H1 (cell line): ENCODE measurements at regions not wholly inside any gene's neighbourhood (a gene's known extent, or its start where the extent isn't known, plus 50 kb on each side); places are given as distances from the start of the nearest gene placed in this dataset.
"Not testable (repeated sequence)": the region's sequence is repeated elsewhere in the genome, so short reads cannot be mapped to it uniquely, and the experiment has no call there.

Experiments
- CTCF ChIA-PET: fragments of 300-600 bp; sonication (Branson Sonifier 250); formaldehyde crosslinking; loops from one replicate; lab custom pipeline; 2021; ENCODE audit not compliant: partially characterized antibody; lab: Charles Lee
- POLR2A ChIA-PET: fragments of 300-600 bp; sonication (Branson Sonifier 250); formaldehyde crosslinking; loops from one replicate; lab custom pipeline; 2021; ENCODE audit warnings: inconsistent platforms; ENCODE audit not compliant: partially characterized antibody; lab: Charles Lee
- DNase-seq, 2 experiments: peaks; one replicate each; pipeline versions ENCODE4 v3.0.0 to v3.0.0-alpha.2; 2010 to 2022; ENCODE audit warnings: low spot score in 2 of 2, low read depth in 1 of 2, mixed read lengths in 1 of 2
- FAIRE-seq: peaks from 2 replicates; lab custom pipeline; 2011; peaks lifted over from hg19 to GRCh38; lab: Jason Lieb, UNC
- H2AFZ ChIP-seq: 2 replicates; pipeline ENCODE4 v1.8.1; 2012; ENCODE audit warnings: low read length, inconsistent platforms
- H2AK5ac ChIP-seq: 2 replicates; pipeline ENCODE4 v1.6.1; 2013; ENCODE audit warnings: low read depth, low read length
- H2BK120ac ChIP-seq: replicated peaks from 2 replicates; pipeline ENCODE3; 2013; ENCODE audit warnings: low read depth, low read length, inconsistent platforms
- H2BK12ac ChIP-seq: 2 replicates; pipeline ENCODE4 v1.6.1; 2013; ENCODE audit warnings: low read depth, low read length
- H2BK15ac ChIP-seq: 2 replicates; pipeline ENCODE4 v1.6.1; 2013; ENCODE audit warnings: low read length
- H2BK20ac ChIP-seq: 2 replicates; pipeline ENCODE4 v1.6.1; 2013; ENCODE audit warnings: low read length
- H2BK5ac ChIP-seq: 2 replicates; pipeline ENCODE4 v1.6.1; 2013; ENCODE audit warnings: low read depth, low read length
- H3K14ac ChIP-seq: 2 replicates; pipeline ENCODE4 v1.6.1; 2013; ENCODE audit warnings: inconsistent platforms; ENCODE audit not compliant: insufficient read length
- H3K18ac ChIP-seq: 2 replicates; pipeline ENCODE4 v1.6.1; 2013; ENCODE audit warnings: low read length; ENCODE audit errors: extremely low read depth
- H3K23ac ChIP-seq: 2 replicates; pipeline ENCODE4 v1.6.1; 2013; ENCODE audit warnings: inconsistent platforms; ENCODE audit not compliant: insufficient read length
- H3K23me2 ChIP-seq: 2 replicates; pipeline ENCODE4 v1.6.1; 2013; ENCODE audit warnings: low read depth, low read length
- H3K27ac ChIP-seq: 2 replicates; pipeline ENCODE4 v1.6.1; 2011; ENCODE audit warnings: low read depth, low read length, inconsistent platforms
- H3K27me3 ChIP-seq, 4 experiments: replicated peaks in 1 of 4; 1 replicate in 1 of 4; 2 replicates in 3 of 4; pipeline versions ENCODE4 v1.6.1 to v1.8.1; 2011 to 2013; ENCODE audit warnings: low read length in 3 of 4, mild to moderate bottlenecking in 3 of 4, inconsistent platforms in 2 of 4, mixed read lengths in 2 of 4, moderate library complexity in 1 of 4; ENCODE audit not compliant: control insufficient read depth in 3 of 4, insufficient read depth in 3 of 4; ENCODE audit errors: extremely low read depth in 1 of 4
- H3K36me3 ChIP-seq, 4 experiments: 2 replicates each; pipeline versions ENCODE4 v1.6.1 to v1.8.1; 2011 to 2013; ENCODE audit warnings: mild to moderate bottlenecking in 4 of 4, low read length in 3 of 4, moderate library complexity in 2 of 4, control low read depth in 1 of 4, inconsistent platforms in 1 of 4; ENCODE audit not compliant: insufficient read depth in 4 of 4, control insufficient read depth in 2 of 4
- H3K4ac ChIP-seq: replicated peaks from 2 replicates; pipeline ENCODE3; 2013; ENCODE audit warnings: low read length, low read depth, mixed read lengths, inconsistent platforms; ENCODE audit not compliant: insufficient read length
- H3K4me1 ChIP-seq, 4 experiments: replicated peaks in 1 of 4; 1 replicate in 1 of 4; 2 replicates in 3 of 4; pipeline versions ENCODE4 v1.6.1 to v1.8.1; 2011 to 2013; ENCODE audit warnings: low read length in 3 of 4, inconsistent platforms in 2 of 4, mixed read lengths in 1 of 4; ENCODE audit not compliant: insufficient read depth in 4 of 4, control insufficient read depth in 3 of 4
- H3K4me2 ChIP-seq, 2 experiments: 2 replicates each; pipeline versions ENCODE4 v1.6.1 to v1.8.1; 2011 to 2013; ENCODE audit warnings: low read depth in 2 of 2, low read length in 2 of 2, control low read depth in 1 of 2, inconsistent platforms in 1 of 2, mild to moderate bottlenecking in 1 of 2; ENCODE audit not compliant: insufficient read depth in 1 of 2
- H3K4me3 ChIP-seq, 4 experiments: fragments of 200-600, 300-600 bp in 1 of 4; sonication (generic), shearing (Covaris generic), sonication (Bioruptor Twin) in 1 of 4; 2 replicates each; pipeline versions ENCODE4 v1.5.1 to v1.8.1; 2011 to 2016; ENCODE audit warnings: low read length in 4 of 4, low read depth in 3 of 4, control low read depth in 2 of 4, inconsistent platforms in 2 of 4, mild to moderate bottlenecking in 2 of 4, mixed read lengths in 1 of 4, moderate library complexity in 1 of 4; ENCODE audit not compliant: insufficient read depth in 2 of 4; ENCODE audit errors: extremely low read depth in 1 of 4
- H3K56ac ChIP-seq: replicated peaks from 2 replicates; pipeline ENCODE3; 2013; ENCODE audit warnings: low read depth, mild to moderate bottlenecking, mixed read lengths, low read length, inconsistent platforms; ENCODE audit not compliant: insufficient read length
- H3K79me1 ChIP-seq: 2 replicates; pipeline ENCODE4 v1.6.1; 2013; ENCODE audit warnings: low read depth, low read length, control low read depth
- H3K79me2 ChIP-seq, 2 experiments: 2 replicates each; pipeline versions ENCODE4 v1.6.1 to v1.8.1; 2012 to 2013; ENCODE audit warnings: low read length in 2 of 2, mild to moderate bottlenecking in 2 of 2, inconsistent platforms in 1 of 2; ENCODE audit not compliant: insufficient read depth in 2 of 2, control insufficient read depth in 1 of 2
- H3K9ac ChIP-seq, 4 experiments: replicated peaks in 1 of 4; 1 replicate in 1 of 4; 2 replicates in 3 of 4; pipeline versions ENCODE4 v1.6.1 to v1.8.1; 2011 to 2013; ENCODE audit warnings: low read depth in 3 of 4, low read length in 3 of 4, control low read depth in 2 of 4, mild to moderate bottlenecking in 2 of 4, moderate library complexity in 2 of 4, inconsistent platforms in 1 of 4; ENCODE audit errors: extremely low read depth in 1 of 4
- H3K9me3 ChIP-seq, 2 experiments: 2 replicates each; pipeline versions ENCODE4 v1.6.1 to v1.8.1; 2012 to 2013; ENCODE audit warnings: mild to moderate bottlenecking in 2 of 2, moderate library complexity in 2 of 2, control low read depth in 1 of 2, inconsistent platforms in 1 of 2, low read depth in 1 of 2, low read length in 1 of 2, mixed read lengths in 1 of 2; ENCODE audit not compliant: insufficient read depth in 2 of 2
- H4K20me1 ChIP-seq, 2 experiments: replicated peaks in 1 of 2; 2 replicates each; pipeline versions ENCODE3 to v1.8.1; 2011 to 2013; ENCODE audit warnings: inconsistent platforms in 2 of 2, low read length in 2 of 2, mild to moderate bottlenecking in 1 of 2; ENCODE audit not compliant: insufficient read depth in 2 of 2, control insufficient read depth in 1 of 2
- H4K5ac ChIP-seq: 2 replicates; pipeline ENCODE4 v1.6.1; 2013; ENCODE audit warnings: low read length, low read depth, mixed read lengths, inconsistent platforms; ENCODE audit not compliant: insufficient read length
- H4K8ac ChIP-seq: 2 replicates; pipeline ENCODE4 v1.8.0; 2013; ENCODE audit warnings: mild to moderate bottlenecking, moderate library complexity, low read length, inconsistent platforms; ENCODE audit not compliant: insufficient read depth; ENCODE audit errors: extremely low read depth
- H4K91ac ChIP-seq: replicated peaks from 2 replicates; pipeline ENCODE3; 2013; ENCODE audit warnings: low read length, mixed read lengths, inconsistent platforms; ENCODE audit not compliant: insufficient read length
- WGBS, 2 experiments: shearing (Covaris generic) in 1 of 2; methylation state at CpG; one replicate each; pipeline versions ENCODE4 v1.1.6 to v1.1.7; 2013 to 2015; ENCODE audit warnings: low lambda C conversion rate in 2 of 2, mixed read lengths in 2 of 2, inconsistent platforms in 1 of 2, low coverage in 1 of 2, missing lambda C conversion rate in 1 of 2; ENCODE audit not compliant: insufficient replicate concordance in 2 of 2, insufficient coverage in 1 of 2, insufficient read length in 1 of 2; ENCODE audit errors: extremely low coverage in 1 of 2, missing lambda C conversion rate in 1 of 2; 5-methylcytosine and 5-hydroxymethylcytosine counted together

GRCh38 chr15:85260526-85260925 is 119.9 kb upstream of the AKAP13 start:
- H3K4me3 ChIP-seq, DNase-seq, H3K14ac ChIP-seq, H2AFZ ChIP-seq, H3K79me2 ChIP-seq, H3K18ac ChIP-seq, H3K56ac ChIP-seq, H4K8ac ChIP-seq, H3K4me1 ChIP-seq, H2BK20ac ChIP-seq, H3K79me1 ChIP-seq, H2AK5ac ChIP-seq, H3K23me2 ChIP-seq, H3K27me3 ChIP-seq, H2BK15ac ChIP-seq, POLR2A ChIA-PET, CTCF ChIA-PET, H2BK120ac ChIP-seq, H2BK5ac ChIP-seq, H3K9me3 ChIP-seq, H4K91ac ChIP-seq, H3K36me3 ChIP-seq, H3K4ac ChIP-seq, H4K5ac ChIP-seq, H3K27ac ChIP-seq, FAIRE-seq, H3K23ac ChIP-seq, H4K20me1 ChIP-seq, H3K4me2 ChIP-seq, H3K9ac ChIP-seq, H2BK12ac ChIP-seq: not testable (repeated sequence)
- WGBS, 2 experiments, result 83% methylated on average over 3 of the region's 17 CpGs; no CpG with 5 or more reads in 1 of the 2 experiments

GRCh38 chr15:85262461-85263055 is 117.8 kb upstream of the AKAP13 start:
- POLR2A ChIA-PET, FAIRE-seq: not testable (repeated sequence)
- WGBS, 2 experiments, result 79% methylated on average over 9 of the region's 26 CpGs; no CpG with 5 or more reads in 1 of the 2 experiments

More at GRCh38 chr15:85262461-85263055, 117.8 kb upstream of the AKAP13 start:
- H3K79me2 ChIP-seq, H3K4ac ChIP-seq, H2AFZ ChIP-seq, H3K56ac ChIP-seq, H2AK5ac ChIP-seq, H3K4me3 ChIP-seq, H4K5ac ChIP-seq, H3K36me3 ChIP-seq, H2BK12ac ChIP-seq, H3K4me1 ChIP-seq, H3K27ac ChIP-seq, H3K79me1 ChIP-seq, H3K27me3 ChIP-seq, H2BK20ac ChIP-seq, H2BK120ac ChIP-seq, H3K9ac ChIP-seq, H3K23me2 ChIP-seq, H3K4me2 ChIP-seq, H4K8ac ChIP-seq, H3K9me3 ChIP-seq, H4K20me1 ChIP-seq, H2BK5ac ChIP-seq, H3K14ac ChIP-seq, H4K91ac ChIP-seq, H3K18ac ChIP-seq, H3K23ac ChIP-seq, DNase-seq, H2BK15ac ChIP-seq: not testable (repeated sequence)
- CTCF ChIA-PET, result interaction anchor here (0.6 kb wide), 1 partner anchor 530 kb away, joined by 3 read pairs; no protein-coding TSS in a partner anchor
